Stomach (tissue), 4 donors: ENCODE measurements at regions not wholly inside any gene's neighbourhood (a gene's known extent, or its start where the extent isn't known, plus 50 kb on each side); places are given as distances from the start of the nearest gene placed in this dataset.

Experiments used
- CTCF ChIP-seq, 7 experiments: fragments of 450-650 bp in 4 of 7; fragments of 200-600 bp in 3 of 7; sonication (generic) in 3 of 7; IDR thresholded peaks; one replicate each; pipeline ENCODE4 v1.5.1; 2016 to 2019; ENCODE audit warnings: antibody characterized with exemption in 7 of 7, control low read depth in 2 of 7, mild to moderate bottlenecking in 1 of 7
- EP300 ChIP-seq: sonication (generic); formaldehyde crosslinking; IDR thresholded peaks from one replicate; pipeline ENCODE4 v1.6.1; 2017; ENCODE audit warnings: antibody characterized with exemption
- POLR2A ChIP-seq, 4 donors: fragments of 450-650 bp; IDR thresholded peaks; one replicate each; pipeline ENCODE4 v1.6.1; 2016; ENCODE audit warnings: antibody characterized with exemption in 4 of 4, control low read depth in 2 of 4, mild to moderate bottlenecking in 1 of 4, moderate library complexity in 1 of 4

GRCh38 chr11:127379686-127380085 is 379.1 kb upstream of the KIRREL3 start:
- TF ChIP-seq POLR2A (IDR thresholded peaks at IDR 0.05) (no peak), CTCF (IDR thresholded peaks at IDR 0.05) (no peak), EP300 (no peak)
